ENCODE measurements at regions not wholly inside any gene's neighbourhood (a gene's known extent, or its start where the extent isn't known, plus 50 kb on each side); places are given as distances from the start of the nearest gene placed in this dataset.

DNA sequence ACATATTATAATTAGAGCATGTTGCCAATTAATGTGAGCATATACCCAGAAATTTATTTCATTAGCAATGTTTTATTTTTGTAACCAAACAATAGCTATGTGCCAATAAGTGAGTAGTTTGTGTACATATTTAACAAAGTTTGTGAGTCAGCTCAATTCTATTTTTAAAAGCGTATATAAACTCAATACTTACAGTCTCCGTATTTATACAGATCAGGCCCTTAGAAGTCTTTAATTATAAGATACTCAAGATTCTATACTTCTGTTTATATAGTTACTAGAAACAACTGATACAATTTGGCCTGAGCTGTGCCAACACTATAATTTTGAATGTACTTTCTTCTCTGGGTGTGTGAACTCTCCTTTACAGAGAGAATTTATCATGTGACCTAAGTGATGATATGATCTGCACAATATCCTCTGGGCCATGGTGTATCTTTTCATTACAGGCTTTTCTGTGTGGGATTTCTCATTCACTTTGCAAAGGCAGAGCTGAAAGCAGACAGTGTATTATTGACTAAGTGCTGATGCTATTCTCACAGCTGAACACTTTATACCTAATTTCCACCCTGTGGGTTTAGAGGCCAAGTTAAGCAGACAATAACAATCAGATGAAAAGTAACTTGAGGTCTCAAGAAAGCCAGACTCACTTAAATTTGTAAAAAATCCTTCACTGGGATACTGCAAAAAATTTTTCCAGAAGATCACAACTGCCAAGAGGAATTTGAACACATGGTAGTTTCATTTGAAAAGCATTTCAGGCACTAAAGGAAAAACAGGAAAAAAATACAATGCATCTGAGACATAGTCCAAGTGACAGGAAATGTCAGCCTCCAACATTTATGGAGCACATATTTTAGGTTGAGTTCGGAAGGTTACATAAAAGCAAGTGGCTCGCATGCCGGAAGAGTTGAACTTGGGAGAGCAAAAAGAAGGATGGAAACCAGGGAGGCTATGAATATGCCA, 277.9 kb upstream of the SEMA6D start:
- Histone ChIP-seq H3K36me3 (ENCODE audit: insufficient read depth, low read length) (no peaks in the 10 kb centered on the region), H3K4me3 (ENCODE audit: insufficient read depth, low read depth, low read length) (no peak overlapping the region), H3K9me3 (ENCODE audit: insufficient read depth, low read depth, low read length) (no peaks in the 10 kb centered on the region), H2AFZ (ENCODE audit: low read depth, low read length) (no peak overlapping the region), H3K79me2 (ENCODE audit: insufficient read depth, low read length) (no peaks in the 10 kb centered on the region), H3K4me1 (ENCODE audit: insufficient read depth, low read length) (peaks cover 5% of the 10 kb centered on the region), H3K27ac (ENCODE audit: low read depth, low read length) (peak overlapping the region; percentile 58), H3K27me3 (ENCODE audit: insufficient read depth, low read length) (no peaks in the 10 kb centered on the region), H3K4me2 (ENCODE audit: low read length) (peak overlapping the region; percentile 9), H3K9ac (ENCODE audit: low read length) (no peak overlapping the region), H4K20me1 (ENCODE audit: insufficient read depth, low read length) (no peaks in the 10 kb centered on the region)
- peaks cover 16% of the 10 kb centered on the region for H3K4me1 Mint-ChIP-seq (ENCODE audit: low read depth, unreplicated experiment)
- no peaks in the 10 kb centered on the region for H3K36me3 Mint-ChIP-seq (ENCODE audit: low read depth, unreplicated experiment)
- TF ChIP-seq, protein P1, sequence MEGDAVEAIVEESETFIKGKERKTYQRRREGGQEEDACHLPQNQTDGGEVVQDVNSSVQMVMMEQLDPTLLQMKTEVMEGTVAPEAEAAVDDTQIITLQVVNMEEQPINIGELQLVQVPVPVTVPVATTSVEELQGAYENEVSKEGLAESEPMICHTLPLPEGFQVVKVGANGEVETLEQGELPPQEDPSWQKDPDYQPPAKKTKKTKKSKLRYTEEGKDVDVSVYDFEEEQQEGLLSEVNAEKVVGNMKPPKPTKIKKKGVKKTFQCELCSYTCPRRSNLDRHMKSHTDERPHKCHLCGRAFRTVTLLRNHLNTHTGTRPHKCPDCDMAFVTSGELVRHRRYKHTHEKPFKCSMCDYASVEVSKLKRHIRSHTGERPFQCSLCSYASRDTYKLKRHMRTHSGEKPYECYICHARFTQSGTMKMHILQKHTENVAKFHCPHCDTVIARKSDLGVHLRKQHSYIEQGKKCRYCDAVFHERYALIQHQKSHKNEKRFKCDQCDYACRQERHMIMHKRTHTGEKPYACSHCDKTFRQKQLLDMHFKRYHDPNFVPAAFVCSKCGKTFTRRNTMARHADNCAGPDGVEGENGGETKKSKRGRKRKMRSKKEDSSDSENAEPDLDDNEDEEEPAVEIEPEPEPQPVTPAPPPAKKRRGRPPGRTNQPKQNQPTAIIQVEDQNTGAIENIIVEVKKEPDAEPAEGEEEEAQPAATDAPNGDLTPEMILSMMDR (IDR thresholded peaks at IDR 0.05; ENCODE audit: insufficient read depth, low read depth, low read length): no peak
- no peak for TF ChIP-seq EZH2 (IDR thresholded peaks at IDR 0.05; ENCODE audit: insufficient read depth, low read length)
- FAIRE-seq (no peak), DNase-seq (ENCODE audit: low read depth) (no peak)
- H3K9me3 Mint-ChIP-seq (ENCODE audit: unreplicated experiment): no peaks in the 10 kb centered on the region
- H3K27ac Mint-ChIP-seq (ENCODE audit: unreplicated experiment): peak overlapping the region; percentile 1
- H3K27me3 Mint-ChIP-seq (ENCODE audit: low read depth, unreplicated experiment): no peaks in the 10 kb centered on the region
- no peak overlapping the region for H3K4me3 Mint-ChIP-seq (ENCODE audit: unreplicated experiment)

DNA sequence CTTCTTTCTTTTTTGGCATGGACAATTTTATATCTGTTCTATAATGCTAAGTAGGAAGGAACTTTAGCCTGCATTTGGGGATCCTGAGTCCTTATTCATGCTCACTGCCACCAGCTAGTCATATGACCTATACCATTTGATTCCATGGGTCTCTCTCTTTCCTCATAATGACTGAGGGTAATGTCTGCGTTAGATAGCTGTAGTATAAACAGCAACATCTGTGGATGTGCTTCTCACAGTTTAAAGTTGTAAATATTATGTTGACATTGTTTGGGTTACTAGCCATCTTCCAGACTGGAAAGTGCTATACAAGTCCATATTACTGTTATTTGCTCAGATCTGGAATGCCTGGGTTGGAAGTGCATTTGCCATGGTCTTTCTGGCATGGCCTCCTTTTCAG, 274.9 kb upstream of the SEMA6D start:
- TF ChIP-seq, protein P1 (IDR thresholded peaks at IDR 0.05; ENCODE audit: insufficient read depth, low read depth, low read length): no peak
- no peak for TF ChIP-seq EZH2 (IDR thresholded peaks at IDR 0.05; ENCODE audit: insufficient read depth, low read length)
- FAIRE-seq (no peak), DNase-seq (ENCODE audit: low read depth) (no peak)
- no peaks in the 10 kb centered on the region for H3K36me3 Mint-ChIP-seq (ENCODE audit: low read depth, unreplicated experiment)
- Histone ChIP-seq H3K4me1 (ENCODE audit: insufficient read depth, low read length) (no peaks in the 10 kb centered on the region), H3K36me3 (ENCODE audit: insufficient read depth, low read length) (no peaks in the 10 kb centered on the region), H3K27ac (ENCODE audit: low read depth, low read length) (no peak overlapping the region), H4K20me1 (ENCODE audit: insufficient read depth, low read length) (no peaks in the 10 kb centered on the region), H2AFZ (ENCODE audit: low read depth, low read length) (no peak overlapping the region), H3K4me3 (ENCODE audit: insufficient read depth, low read depth, low read length) (no peak overlapping the region), H3K9ac (ENCODE audit: low read length) (no peak overlapping the region), H3K79me2 (ENCODE audit: insufficient read depth, low read length) (no peaks in the 10 kb centered on the region), H3K9me3 (ENCODE audit: insufficient read depth, low read depth, low read length) (no peaks in the 10 kb centered on the region), H3K4me2 (ENCODE audit: low read length) (no peak overlapping the region), H3K27me3 (ENCODE audit: insufficient read depth, low read length) (no peaks in the 10 kb centered on the region)
- no peak overlapping the region for H3K4me3 Mint-ChIP-seq (ENCODE audit: unreplicated experiment)
- H3K9me3 Mint-ChIP-seq (ENCODE audit: unreplicated experiment): no peaks in the 10 kb centered on the region
- peaks cover 11% of the 10 kb centered on the region for H3K4me1 Mint-ChIP-seq (ENCODE audit: low read depth, unreplicated experiment)
- no peak overlapping the region for H3K27ac Mint-ChIP-seq (ENCODE audit: unreplicated experiment)
- no peaks in the 10 kb centered on the region for H3K27me3 Mint-ChIP-seq (ENCODE audit: low read depth, unreplicated experiment)

DNA sequence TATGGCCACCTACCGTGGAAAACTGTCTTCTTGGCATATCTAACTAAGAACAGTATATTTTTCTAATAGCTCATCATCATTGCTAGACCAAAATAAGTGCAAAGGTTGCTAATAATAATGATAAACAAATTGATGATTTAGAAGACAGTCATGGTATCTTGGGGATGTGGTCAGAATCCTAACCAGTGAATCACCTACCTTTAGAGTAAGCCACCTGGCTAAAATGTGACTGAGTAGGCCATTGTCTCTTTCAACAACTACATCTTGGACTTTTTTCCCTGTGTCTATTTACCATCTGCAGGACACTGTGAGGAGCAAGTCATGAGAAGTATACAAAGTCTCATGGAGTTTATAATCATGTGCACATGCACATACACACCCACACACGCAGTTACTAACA, 273.5 kb upstream of the SEMA6D start:
- Histone ChIP-seq H3K27ac (ENCODE audit: low read depth, low read length) (no peak overlapping the region), H3K4me3 (ENCODE audit: insufficient read depth, low read depth, low read length) (no peak overlapping the region), H3K36me3 (ENCODE audit: insufficient read depth, low read length) (no peaks in the 10 kb centered on the region), H2AFZ (ENCODE audit: low read depth, low read length) (no peak overlapping the region), H3K4me2 (ENCODE audit: low read length) (no peak overlapping the region), H3K9me3 (ENCODE audit: insufficient read depth, low read depth, low read length) (no peaks in the 10 kb centered on the region), H3K27me3 (ENCODE audit: insufficient read depth, low read length) (no peaks in the 10 kb centered on the region), H3K79me2 (ENCODE audit: insufficient read depth, low read length) (no peaks in the 10 kb centered on the region), H3K9ac (ENCODE audit: low read length) (no peak overlapping the region), H4K20me1 (ENCODE audit: insufficient read depth, low read length) (no peaks in the 10 kb centered on the region), H3K4me1 (ENCODE audit: insufficient read depth, low read length) (no peaks in the 10 kb centered on the region)
- TF ChIP-seq, protein P1 (IDR thresholded peaks at IDR 0.05; ENCODE audit: insufficient read depth, low read depth, low read length): no peak
- no peak for TF ChIP-seq EZH2 (IDR thresholded peaks at IDR 0.05; ENCODE audit: insufficient read depth, low read length)
- Mint-ChIP-seq H3K36me3 (ENCODE audit: low read depth, unreplicated experiment) (no peaks in the 10 kb centered on the region), H3K4me3 (ENCODE audit: unreplicated experiment) (no peak overlapping the region), H3K27me3 (ENCODE audit: low read depth, unreplicated experiment) (no peaks in the 10 kb centered on the region), H3K27ac (ENCODE audit: unreplicated experiment) (no peak overlapping the region), H3K9me3 (ENCODE audit: unreplicated experiment) (no peaks in the 10 kb centered on the region), H3K4me1 (ENCODE audit: low read depth, unreplicated experiment) (peaks cover 11% of the 10 kb centered on the region)
- no peak for DNase-seq (ENCODE audit: low read depth)
- no peak for FAIRE-seq

Data from astrocyte (in vitro differentiated cells and primary cell).